HG03196 (cell line): ENCODE measurements at regions not wholly inside any gene's neighbourhood (a gene's known extent, or its start where the extent isn't known, plus 50 kb on each side); places are given as distances from the start of the nearest gene placed in this dataset.

Source experiments
- ATAC-seq: cut with Tn5 transposase; IDR thresholded peaks from one replicate; pipeline ENCODE4 v1.9.1; 2021; ENCODE audit not compliant: unreplicated experiment

DNA sequence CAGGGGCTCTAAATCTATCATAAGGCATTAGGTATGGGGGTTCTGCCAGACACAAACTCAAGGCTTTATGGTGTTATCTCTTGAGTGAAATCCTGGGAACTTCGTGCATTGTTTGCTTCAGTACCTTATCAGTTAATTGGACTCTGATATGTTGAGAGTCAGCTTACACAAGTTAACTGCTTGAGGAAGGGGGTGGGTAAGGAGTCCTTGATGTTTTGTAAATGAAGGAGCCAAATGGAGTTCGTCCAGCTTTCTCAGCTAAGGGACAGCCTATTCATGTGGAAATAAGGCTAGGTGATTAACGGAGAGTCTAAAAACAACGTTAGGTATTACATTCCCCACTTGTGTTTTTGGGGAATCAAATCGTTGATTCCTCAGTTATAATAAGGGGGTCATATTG, 157.4 kb downstream of the TRIM27 start:
- ATAC-seq = no peak

DNA sequence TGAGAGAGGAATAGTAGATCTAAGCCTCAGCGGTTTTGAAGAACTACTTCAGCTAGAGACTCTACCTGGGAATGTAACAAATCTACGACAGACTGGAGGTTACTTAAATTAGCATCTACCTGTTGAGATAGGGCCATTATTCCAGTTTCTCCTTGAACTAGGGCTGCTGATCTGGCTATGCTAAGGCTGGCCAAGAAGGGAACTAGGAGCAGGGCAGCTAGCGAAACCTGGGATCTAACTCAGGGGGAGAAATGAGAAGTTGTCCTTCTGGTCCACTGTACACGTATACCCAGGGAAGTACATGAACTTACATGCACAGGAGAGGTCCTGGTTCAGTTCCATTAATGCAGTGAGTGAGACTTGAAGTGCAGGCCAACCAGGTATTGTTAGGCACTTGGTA, 156.7 kb downstream of the TRIM27 start:
- no peak for ATAC-seq

DNA sequence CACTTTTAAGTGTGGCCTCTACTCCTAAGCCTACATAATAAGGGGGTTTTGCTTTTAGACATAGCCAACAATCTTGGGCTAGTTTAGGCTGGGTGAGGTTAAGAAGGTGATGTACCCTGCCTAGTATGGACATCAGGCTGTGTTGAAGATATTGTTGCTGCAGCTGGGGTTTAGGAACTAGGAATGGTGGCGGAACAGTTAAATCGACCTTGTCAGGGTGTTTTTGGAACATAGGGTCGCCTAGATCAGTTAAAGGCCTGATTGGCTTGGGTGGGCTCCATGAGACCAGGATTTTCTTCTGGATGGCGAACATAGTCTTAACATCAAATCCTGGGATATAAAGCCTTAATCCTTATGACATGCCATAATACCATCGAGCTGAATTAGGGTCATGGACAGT, 156.1 kb downstream of the TRIM27 start:
- ATAC-seq = no peak

- ATAC-seq = no peak
These were observed 155.4 kb downstream of the TRIM27 start for GRCh38 chr6:28768187-28768913.

- no peak for ATAC-seq
These were observed 154.0 kb downstream of the TRIM27 start for GRCh38 chr6:28769626-28770402.

DNA sequence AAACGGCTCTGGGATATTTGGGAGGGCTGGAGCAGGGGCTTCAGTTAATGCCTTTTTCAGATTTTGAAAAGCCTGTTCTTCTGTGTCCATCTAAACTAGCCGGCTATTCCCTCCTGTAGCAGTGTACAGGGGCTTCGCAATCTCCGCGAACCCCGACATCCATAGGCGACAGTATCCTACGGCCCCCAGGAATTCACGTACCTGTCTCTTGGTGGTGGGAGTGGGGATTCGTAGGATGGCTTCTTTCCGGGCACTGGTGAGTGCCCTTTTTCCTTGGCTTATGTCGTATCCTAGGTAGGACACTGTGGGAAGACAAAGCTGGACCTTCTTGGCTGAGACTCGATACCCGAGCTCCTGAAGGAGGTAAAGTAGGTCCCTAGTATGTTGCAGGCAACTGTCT, 153.1 kb downstream of the TRIM27 start:
- no peak for ATAC-seq

GRCh38 chr6:28771401-28772267, 152.2 kb downstream of the TRIM27 start:
- no peak for ATAC-seq

- ATAC-seq = no peak
These were observed 151.1 kb downstream of the TRIM27 start for GRCh38 chr6:28772480-28773381.

- ATAC-seq = no peak
These were observed 149.3 kb downstream of the TRIM27 start for GRCh38 chr6:28774292-28775051.

DNA sequence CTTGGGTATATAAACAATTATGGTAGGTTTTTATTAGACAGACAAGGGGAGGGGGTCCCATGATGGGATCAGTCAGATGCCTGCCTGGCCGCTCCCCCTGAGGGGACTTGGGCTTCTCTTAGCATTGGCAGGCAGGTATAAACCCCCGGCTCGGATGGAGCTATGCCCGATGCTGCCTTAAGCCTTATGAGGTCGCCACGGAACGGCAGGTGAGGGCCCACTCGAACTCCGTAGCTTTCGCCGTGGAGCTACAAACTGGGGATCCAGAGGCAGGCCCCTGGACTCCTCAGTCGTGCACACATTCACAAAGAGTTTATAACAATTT, 148.8 kb downstream of the TRIM27 start:
- ATAC-seq = no peak

DNA sequence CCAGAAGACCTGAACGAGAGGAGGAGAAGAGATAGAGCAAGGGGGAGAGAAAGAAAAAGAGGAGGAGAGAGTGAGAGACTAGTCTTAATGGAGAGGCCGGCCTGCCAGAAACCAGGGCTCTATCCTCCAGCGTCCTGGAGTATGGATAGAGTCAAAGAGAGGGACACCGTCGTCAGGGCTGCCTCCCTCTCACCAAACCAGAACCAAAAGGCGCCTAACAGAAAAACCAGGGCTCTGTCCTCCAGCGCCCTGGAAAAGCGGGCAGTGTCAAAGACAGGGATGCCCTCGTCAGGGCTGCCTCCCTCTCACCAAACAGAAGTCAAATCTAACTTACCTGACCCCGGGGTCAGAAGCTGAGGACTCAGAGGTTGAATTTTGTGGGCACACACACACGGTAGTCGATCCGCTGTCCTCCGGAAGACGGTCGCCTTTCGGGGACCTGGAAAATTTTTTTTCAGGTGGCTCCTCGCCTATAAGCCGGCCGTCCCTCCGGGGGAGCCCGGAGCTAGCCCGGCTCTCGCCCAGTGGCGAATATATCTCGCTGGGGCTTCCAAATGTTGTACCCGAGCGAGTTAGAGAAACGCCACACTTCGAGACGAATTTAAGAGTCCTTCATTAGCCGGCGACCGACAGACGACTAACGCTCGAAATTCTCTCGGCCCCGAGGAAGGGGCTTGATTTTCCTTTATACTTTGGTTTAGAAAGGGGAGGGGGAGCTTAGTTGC, 148.2 kb downstream of the TRIM27 start:
- no peak for ATAC-seq

- ATAC-seq = no peak
These were observed 147.3 kb downstream of the TRIM27 start for GRCh38 chr6:28776269-28777146.

DNA sequence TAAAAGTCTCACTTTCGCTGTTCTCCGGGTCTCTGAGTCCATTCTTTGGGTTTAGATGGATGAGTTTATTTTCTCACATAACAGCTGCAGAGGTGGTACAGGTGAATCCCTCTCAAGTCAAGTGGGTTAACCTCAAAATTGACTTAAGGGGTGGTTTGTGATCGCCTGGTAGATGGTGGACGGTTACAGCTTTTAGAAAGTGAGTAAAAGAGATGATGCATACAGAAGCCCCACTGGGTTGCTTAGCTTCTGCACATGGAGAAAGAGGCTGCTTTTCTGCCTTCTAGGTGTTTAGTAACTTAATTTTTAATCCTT, 146.7 kb downstream of the TRIM27 start:
- no peak for ATAC-seq

GRCh38 chr6:28782113-28782673, 141.6 kb downstream of the TRIM27 start:
- no peak for ATAC-seq

DNA sequence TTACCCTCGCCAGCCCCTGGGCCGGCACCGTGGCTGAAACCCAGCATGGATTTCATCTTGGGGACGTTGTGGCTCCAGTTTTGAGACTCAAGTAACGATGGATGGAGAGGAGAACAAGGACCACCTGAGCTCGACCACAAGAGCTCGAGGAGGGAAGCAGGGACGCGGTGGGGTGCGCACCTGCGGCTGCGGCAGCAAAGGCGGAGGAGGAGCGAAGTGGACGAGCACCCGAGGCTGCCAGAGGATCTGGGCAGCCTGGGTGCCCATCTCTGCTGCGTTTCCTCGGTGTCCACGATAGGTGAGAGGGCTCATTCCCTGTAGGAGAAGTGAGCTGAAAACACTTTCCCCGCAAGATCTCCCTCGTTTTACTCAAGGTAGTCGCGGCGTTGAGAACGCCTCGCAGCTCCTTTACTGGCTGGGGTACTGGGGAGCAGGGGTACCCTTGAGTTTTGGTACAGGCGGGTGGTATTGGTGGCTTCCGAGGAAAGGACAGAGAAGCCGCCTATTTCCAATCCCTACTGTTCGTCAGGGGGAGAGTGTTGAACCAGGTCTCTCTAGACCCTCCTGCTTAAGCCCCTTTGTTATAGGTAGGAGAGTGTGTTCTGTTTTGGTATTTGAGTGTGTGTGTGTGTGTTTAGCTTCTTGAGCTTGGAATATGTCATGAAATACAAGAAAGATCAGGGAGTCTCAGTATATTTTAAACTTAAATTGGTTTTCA, 137.7 kb downstream of the TRIM27 start:
- no peak for ATAC-seq

GRCh38 chr6:28789553-28790083, 134.2 kb downstream of the TRIM27 start:
- no peak for ATAC-seq

DNA sequence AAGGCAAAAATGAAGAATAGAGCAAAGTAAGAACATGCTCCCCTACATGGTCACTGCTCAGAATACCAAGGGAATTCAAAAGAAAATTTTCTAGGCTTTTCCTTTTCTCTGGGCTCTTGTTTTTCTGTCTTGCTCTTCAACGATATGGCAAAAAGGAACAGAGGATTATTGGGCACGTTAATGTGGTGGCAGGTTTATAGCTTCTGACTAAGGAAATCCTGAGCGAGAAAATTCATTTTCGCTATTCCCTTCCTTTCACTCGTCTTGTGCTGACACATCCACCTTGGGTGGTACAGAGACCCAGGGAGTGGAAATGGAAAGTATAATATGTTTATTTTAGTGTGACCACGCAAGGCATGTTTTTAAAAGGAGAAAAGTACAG, 132.8 kb downstream of the TRIM27 start:
- no peak for ATAC-seq
